HuH-7 (cell line): ENCODE measurements at regions not wholly inside any gene's neighbourhood (a gene's known extent, or its start where the extent isn't known, plus 50 kb on each side); places are given as distances from the start of the nearest gene placed in this dataset.
A peak's percentile ranks its signal among the peaks of the same experiment; 100 is the strongest.
"Not testable (repeated sequence)": the region's sequence is repeated elsewhere in the genome, so short reads cannot be mapped to it uniquely, and the experiment has no call there.

Source experiments
- DNase-seq: peaks from one replicate; pipeline ENCODE4 v3.0.0; 2011; ENCODE audit warnings: low spot score

GRCh38 chr7:142534726-142535122 lies 214.5 kb upstream of the PRSS1 start:
- no peak for DNase-seq

GRCh38 chr7:142533920-142534319 lies 215.4 kb upstream of the PRSS1 start:
- no peak for DNase-seq

- DNase-seq, result no peak
Observed at GRCh38 chr7:142529591-142529990, 219.7 kb upstream of the PRSS1 start.

GRCh38 chr7:142528608-142529408 lies 220.5 kb upstream of the PRSS1 start:
- no peak for DNase-seq

- no peak for DNase-seq
Observed at GRCh38 chr7:142523821-142524460, 225.3 kb upstream of the PRSS1 start.

- no peak for DNase-seq
Observed at GRCh38 chr7:142522735-142523134, 226.5 kb upstream of the PRSS1 start.

GRCh38 chr7:142520885-142521284 lies 228.4 kb upstream of the PRSS1 start:
- DNase-seq, result peak; percentile 18

- DNase-seq, result not testable (repeated sequence)
Observed at GRCh38 chr7:142520455-142520854, 228.8 kb upstream of the PRSS1 start.

- no peak for DNase-seq
Observed at GRCh38 chr7:142519079-142520078, 229.9 kb upstream of the PRSS1 start.

- DNase-seq, result peak; percentile 28
Observed at GRCh38 chr7:142516038-142516501, 233.2 kb upstream of the PRSS1 start.

GRCh38 chr7:142514716-142515115 lies 234.6 kb upstream of the PRSS1 start:
- DNase-seq, result not testable (repeated sequence)

- no peak for DNase-seq
Observed at GRCh38 chr7:142513178-142513955, 235.9 kb upstream of the PRSS1 start.

GRCh38 chr7:142511801-142512200 lies 237.5 kb upstream of the PRSS1 start:
- no peak for DNase-seq

- DNase-seq, result no peak
Observed at GRCh38 chr7:142511374-142511773, 237.9 kb upstream of the PRSS1 start.

GRCh38 chr7:142509235-142509634 lies 240.0 kb upstream of the PRSS1 start:
- not testable (repeated sequence) for DNase-seq

GRCh38 chr7:142508251-142508650 lies 241.0 kb upstream of the PRSS1 start:
- DNase-seq, result no peak

GRCh38 chr7:142507799-142508198 lies 241.5 kb upstream of the PRSS1 start:
- no peak for DNase-seq

GRCh38 chr7:142507066-142507465 lies 242.2 kb upstream of the PRSS1 start:
- DNase-seq, result not testable (repeated sequence)

- DNase-seq, result no peak
Observed at GRCh38 chr7:142506601-142507000, 242.7 kb upstream of the PRSS1 start.

GRCh38 chr7:142503949-142504348 lies 245.3 kb upstream of the PRSS1 start:
- DNase-seq, result not testable (repeated sequence)

- DNase-seq, result no peak
Observed at GRCh38 chr7:142503036-142503435, 245.2 kb upstream of the PRSS58 start.
